Colonic mucosa (tissue), 4 donors: ENCODE measurements at regions not wholly inside any gene's neighbourhood (a gene's known extent, or its start where the extent isn't known, plus 50 kb on each side); places are given as distances from the start of the nearest gene placed in this dataset.

ENCODE experiments used
- DNase-seq: peaks from one replicate; pipeline ENCODE4 v3.0.0-alpha.2; 2020
- H3K27ac ChIP-seq: fragments of 200-600 bp; one replicate; pipeline ENCODE4 v1.8.0; 2021
- H3K27me3 ChIP-seq: fragments of 200-600 bp; one replicate; pipeline ENCODE4 v1.8.0; 2021
- H3K36me3 ChIP-seq: fragments of 200-600 bp; one replicate; pipeline ENCODE4 v1.8.0; 2021
- H3K4me1 ChIP-seq: fragments of 200-600 bp; one replicate; pipeline ENCODE4 v1.8.0; 2021; ENCODE audit warnings: mild to moderate bottlenecking
- H3K4me3 ChIP-seq: fragments of 200-600 bp; one replicate; pipeline ENCODE4 v1.8.0; 2021
- H3K9ac ChIP-seq, 2 donors: one replicate each; pipeline ENCODE4 v1.7.0; 2013; ENCODE audit warnings: control low read depth in 2 of 2, low read depth in 2 of 2, low read length in 2 of 2
- H3K9me3 ChIP-seq: fragments of 200-600 bp; one replicate; pipeline ENCODE4 v1.8.0; 2021
- intact Hi-C: fragments of 100-400 bp; cut with DNase I; formaldehyde crosslinking; loops from one replicate; pipeline ENCODE4 v1.14.1; 2022
- TF ChIP-seq, protein P1 (sequence below): fragments of 200-600 bp; IDR thresholded peaks from one replicate; pipeline ENCODE4 v1.8.0; 2022; ENCODE audit warnings: antibody characterized with exemption, mild to moderate bottlenecking
- donor health status: healthy.
- donor health status: DM: no; HTN: no; CAD: no.
- donor health status: DM: no; HTN: no; CAD: no.

DNA sequence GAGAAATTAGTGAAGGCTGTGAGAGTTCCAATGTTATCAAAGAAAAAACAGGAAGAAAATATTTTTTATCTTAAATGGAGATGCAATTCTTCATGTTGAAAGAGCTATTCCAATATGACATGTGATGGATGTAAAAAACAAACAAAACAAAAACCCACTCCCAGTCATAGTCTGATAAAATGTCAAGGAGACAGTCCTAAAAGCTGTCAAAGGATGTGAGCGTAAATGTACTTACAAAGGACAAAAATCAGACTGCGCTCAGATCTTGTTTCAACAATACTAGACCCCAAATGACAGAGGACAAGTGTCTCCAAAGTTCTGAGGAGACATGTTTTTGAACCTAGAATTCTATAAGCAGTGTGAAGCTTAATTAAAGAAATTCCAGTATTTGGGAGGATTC lies 265.8 kb downstream of the PLPP3 start:
- Histone ChIP-seq H3K27me3 (no peaks in the 10 kb centered on the region), H3K9me3 (no peaks in the 10 kb centered on the region), H3K4me3 (no peak overlapping the region), H3K9ac (no peak overlapping the region), H3K27ac (no peak overlapping the region), H3K4me1 (no peaks in the 10 kb centered on the region), H3K36me3 (no peaks in the 10 kb centered on the region)
- TF ChIP-seq, protein P1, sequence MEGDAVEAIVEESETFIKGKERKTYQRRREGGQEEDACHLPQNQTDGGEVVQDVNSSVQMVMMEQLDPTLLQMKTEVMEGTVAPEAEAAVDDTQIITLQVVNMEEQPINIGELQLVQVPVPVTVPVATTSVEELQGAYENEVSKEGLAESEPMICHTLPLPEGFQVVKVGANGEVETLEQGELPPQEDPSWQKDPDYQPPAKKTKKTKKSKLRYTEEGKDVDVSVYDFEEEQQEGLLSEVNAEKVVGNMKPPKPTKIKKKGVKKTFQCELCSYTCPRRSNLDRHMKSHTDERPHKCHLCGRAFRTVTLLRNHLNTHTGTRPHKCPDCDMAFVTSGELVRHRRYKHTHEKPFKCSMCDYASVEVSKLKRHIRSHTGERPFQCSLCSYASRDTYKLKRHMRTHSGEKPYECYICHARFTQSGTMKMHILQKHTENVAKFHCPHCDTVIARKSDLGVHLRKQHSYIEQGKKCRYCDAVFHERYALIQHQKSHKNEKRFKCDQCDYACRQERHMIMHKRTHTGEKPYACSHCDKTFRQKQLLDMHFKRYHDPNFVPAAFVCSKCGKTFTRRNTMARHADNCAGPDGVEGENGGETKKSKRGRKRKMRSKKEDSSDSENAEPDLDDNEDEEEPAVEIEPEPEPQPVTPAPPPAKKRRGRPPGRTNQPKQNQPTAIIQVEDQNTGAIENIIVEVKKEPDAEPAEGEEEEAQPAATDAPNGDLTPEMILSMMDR: no peak
- no peak for DNase-seq
- intact Hi-C loops: no loop called here

DNA sequence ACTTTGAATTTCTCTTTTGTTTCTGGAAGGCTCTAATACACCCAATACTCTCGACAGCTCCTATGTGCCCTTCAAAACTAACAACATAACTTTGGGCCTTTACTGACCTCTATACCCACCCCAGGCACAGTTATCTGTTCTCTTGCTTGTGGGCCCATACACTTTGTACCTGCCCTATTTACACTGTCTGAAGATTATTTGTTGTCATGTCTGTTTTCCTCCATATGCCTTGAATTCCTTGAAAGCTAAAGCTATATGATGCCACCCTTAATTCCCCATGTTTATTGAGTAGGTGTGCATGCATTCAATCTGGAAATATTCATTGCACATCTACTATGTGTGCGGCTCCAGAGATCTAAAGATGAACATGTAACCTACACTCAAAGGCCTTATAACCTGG lies 267.6 kb downstream of the PLPP3 start:
- intact Hi-C loops: no loop called here
- no peak overlapping the region for H3K4me3 ChIP-seq
- DNase-seq: no peak
- no peaks in the 10 kb centered on the region for H3K27me3 ChIP-seq
- no peaks in the 10 kb centered on the region for H3K4me1 ChIP-seq
- H3K27ac ChIP-seq: no peak overlapping the region
- no peaks in the 10 kb centered on the region for H3K9me3 ChIP-seq
- TF ChIP-seq, protein P1: no peak
- H3K36me3 ChIP-seq: no peaks in the 10 kb centered on the region
- H3K9ac ChIP-seq: no peak overlapping the region

DNA sequence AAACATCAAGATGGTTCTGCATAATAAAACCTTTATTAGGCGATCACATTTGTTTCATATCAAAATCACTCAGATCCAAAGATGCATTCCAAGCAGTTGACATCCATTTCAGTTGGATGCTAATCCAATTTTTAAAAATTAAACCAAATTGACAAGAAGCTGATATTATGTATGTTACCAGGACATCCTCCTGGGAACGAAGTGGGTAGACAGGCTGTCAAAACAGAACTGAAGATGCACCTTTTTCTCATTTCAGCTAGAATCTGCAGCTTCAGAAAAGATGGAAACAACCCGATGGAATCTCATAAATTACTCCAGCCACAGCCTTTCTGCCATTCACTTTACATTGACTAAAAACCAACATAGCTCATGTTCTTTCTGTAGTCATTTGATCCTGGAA lies 268.4 kb downstream of the PLPP3 start:
- intact Hi-C loops: no loop called here
- DNase-seq: no peak
- no peak overlapping the region for H3K9ac ChIP-seq
- H3K4me3 ChIP-seq: no peak overlapping the region
- no peaks in the 10 kb centered on the region for H3K9me3 ChIP-seq
- H3K36me3 ChIP-seq: no peaks in the 10 kb centered on the region
- H3K27ac ChIP-seq: no peak overlapping the region
- H3K4me1 ChIP-seq: no peaks in the 10 kb centered on the region
- no peaks in the 10 kb centered on the region for H3K27me3 ChIP-seq
- TF ChIP-seq, protein P1: no peak

DNA sequence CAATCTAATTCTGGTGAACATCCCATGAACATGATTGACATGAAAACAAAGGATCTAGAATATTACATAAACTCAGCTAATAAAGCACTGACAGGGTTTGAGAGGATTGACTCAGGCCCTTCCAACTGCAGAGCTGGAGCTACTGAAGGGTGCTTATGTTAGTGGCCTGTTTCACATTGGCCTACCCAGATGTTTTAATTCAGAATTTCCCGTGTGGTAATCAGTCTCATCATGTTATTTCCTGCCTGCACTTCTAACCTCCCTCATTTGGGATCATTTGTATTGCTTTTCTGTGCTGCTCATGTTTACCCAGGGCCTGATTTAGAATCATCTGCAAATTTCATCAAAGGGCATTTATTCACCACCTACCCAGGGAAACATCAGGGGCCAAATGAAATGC lies 270.3 kb downstream of the PLPP3 start:
- Histone ChIP-seq H3K4me3 (no peak overlapping the region), H3K9me3 (no peaks in the 10 kb centered on the region), H3K9ac (no peak overlapping the region), H3K27ac (no peak overlapping the region), H3K36me3 (no peaks in the 10 kb centered on the region), H3K4me1 (no peaks in the 10 kb centered on the region), H3K27me3 (no peaks in the 10 kb centered on the region)
- TF ChIP-seq, protein P1: no peak
- intact Hi-C loops: no loop called here
- no peak for DNase-seq

DNA sequence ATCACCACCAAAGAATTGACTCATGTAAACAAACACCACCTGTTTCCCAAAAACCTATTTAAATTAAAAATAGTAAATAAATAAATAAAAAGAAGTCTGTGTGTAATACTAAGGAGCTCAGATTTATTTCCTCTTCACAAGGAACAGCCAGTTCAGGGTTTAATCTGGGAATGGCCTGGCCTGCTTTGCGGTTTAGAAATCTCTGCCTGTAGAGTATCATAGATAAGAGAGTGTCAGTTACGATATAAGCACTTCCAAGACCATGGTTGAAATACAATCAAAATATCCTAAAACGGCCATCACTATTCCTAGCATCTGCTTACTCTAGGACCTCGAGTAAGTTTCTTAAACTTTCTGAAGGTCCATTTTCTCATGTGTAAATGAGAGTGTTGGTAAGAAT lies 274.4 kb downstream of the PLPP3 start:
- Histone ChIP-seq H3K27me3 (no peaks in the 10 kb centered on the region), H3K36me3 (no peaks in the 10 kb centered on the region), H3K27ac (no peak overlapping the region), H3K4me3 (no peak overlapping the region), H3K9ac (no peak overlapping the region), H3K9me3 (no peaks in the 10 kb centered on the region), H3K4me1 (no peaks in the 10 kb centered on the region)
- TF ChIP-seq, protein P1: no peak
- DNase-seq: no peak
- intact Hi-C loops: no loop called here

DNA sequence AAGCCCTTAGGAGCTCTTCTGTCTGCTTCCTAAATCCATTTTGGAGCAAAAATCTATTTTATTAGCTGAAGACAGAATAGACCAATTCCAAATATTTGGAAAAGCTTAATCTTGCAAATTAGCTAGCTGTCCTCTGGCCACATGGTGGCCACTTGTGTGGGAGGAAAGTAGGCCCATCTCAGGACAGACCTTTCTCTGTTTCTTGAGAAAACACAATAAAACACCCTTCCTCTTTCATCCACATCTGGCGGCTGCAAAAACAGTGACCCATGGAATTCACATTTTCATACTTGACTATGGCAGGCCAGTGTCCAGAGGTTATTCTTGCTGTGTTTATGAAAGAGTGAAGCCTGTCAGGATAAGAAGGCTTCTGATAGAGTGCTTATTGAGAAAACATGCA lies 275.6 kb downstream of the PLPP3 start:
- TF ChIP-seq, protein P1: no peak
- Histone ChIP-seq H3K9ac (no peak overlapping the region), H3K36me3 (no peaks in the 10 kb centered on the region), H3K4me1 (no peaks in the 10 kb centered on the region), H3K27me3 (no peaks in the 10 kb centered on the region), H3K27ac (no peak overlapping the region), H3K9me3 (no peaks in the 10 kb centered on the region), H3K4me3 (no peak overlapping the region)
- no peak for DNase-seq
- intact Hi-C loops: no loop called here
